Mucosa of descending colon (tissue), 3 donors: ENCODE measurements at regions not wholly inside any gene's neighbourhood (a gene's known extent, or its start where the extent isn't known, plus 50 kb on each side); places are given as distances from the start of the nearest gene placed in this dataset.
A peak's percentile ranks its signal among the peaks of the same experiment; 100 is the strongest.

Experiments
- ATAC-seq: fragments of 200-7000 bp; cut with Tn5 transposase; one replicate; pipeline ENCODE4 v1.9.1; 2020; ENCODE audit warnings: mild to moderate bottlenecking, moderate library complexity
- DNase-seq, 3 donors: peaks; one replicate each; pipeline ENCODE4 v3.0.0-alpha.2; 2020
- H3K36me3 ChIP-seq: fragments of 200-600 bp; one replicate; pipeline ENCODE4 v1.8.0; 2021; ENCODE audit warnings: low read depth, mild to moderate bottlenecking
- H3K4me1 ChIP-seq: fragments of 200-600 bp; one replicate; pipeline ENCODE4 v1.8.0; 2021; ENCODE audit warnings: low read depth, mild to moderate bottlenecking
- H3K4me3 ChIP-seq: fragments of 200-600 bp; one replicate; pipeline ENCODE4 v1.8.0; 2021; ENCODE audit warnings: mild to moderate bottlenecking
- H3K9me3 ChIP-seq: fragments of 200-600 bp; one replicate; pipeline ENCODE4 v1.8.0; 2021; ENCODE audit warnings: mild to moderate bottlenecking
- intact Hi-C, 2 donors: fragments of 100-400 bp; cut with DNase I in 1 of 2; cut with micrococcal nuclease in 1 of 2; formaldehyde crosslinking; loops; one replicate each; pipeline versions ENCODE4 v1.11.0 to v1.11.1; 2022; cut with DNase I, micrococcal nuclease
- TF ChIP-seq, protein P1 (sequence below): fragments of 200-600 bp; IDR thresholded peaks from one replicate; pipeline ENCODE4 v1.8.0; 2022; ENCODE audit warnings: antibody characterized with exemption, mild to moderate bottlenecking
- donor health status: DM: no; HTN: no; CAD: no; lungs with moderate emphysema.
- donor health status: DM: no; HTN: no; CAD: no.
- donor health status: DM: no; HTN: yes; CAD: no.

- TF ChIP-seq, protein P1, sequence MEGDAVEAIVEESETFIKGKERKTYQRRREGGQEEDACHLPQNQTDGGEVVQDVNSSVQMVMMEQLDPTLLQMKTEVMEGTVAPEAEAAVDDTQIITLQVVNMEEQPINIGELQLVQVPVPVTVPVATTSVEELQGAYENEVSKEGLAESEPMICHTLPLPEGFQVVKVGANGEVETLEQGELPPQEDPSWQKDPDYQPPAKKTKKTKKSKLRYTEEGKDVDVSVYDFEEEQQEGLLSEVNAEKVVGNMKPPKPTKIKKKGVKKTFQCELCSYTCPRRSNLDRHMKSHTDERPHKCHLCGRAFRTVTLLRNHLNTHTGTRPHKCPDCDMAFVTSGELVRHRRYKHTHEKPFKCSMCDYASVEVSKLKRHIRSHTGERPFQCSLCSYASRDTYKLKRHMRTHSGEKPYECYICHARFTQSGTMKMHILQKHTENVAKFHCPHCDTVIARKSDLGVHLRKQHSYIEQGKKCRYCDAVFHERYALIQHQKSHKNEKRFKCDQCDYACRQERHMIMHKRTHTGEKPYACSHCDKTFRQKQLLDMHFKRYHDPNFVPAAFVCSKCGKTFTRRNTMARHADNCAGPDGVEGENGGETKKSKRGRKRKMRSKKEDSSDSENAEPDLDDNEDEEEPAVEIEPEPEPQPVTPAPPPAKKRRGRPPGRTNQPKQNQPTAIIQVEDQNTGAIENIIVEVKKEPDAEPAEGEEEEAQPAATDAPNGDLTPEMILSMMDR: no peak
- Histone ChIP-seq H3K4me1 (no peaks in the 10 kb centered on the region), H3K36me3 (no peaks in the 10 kb centered on the region), H3K9me3 (peaks cover 4% of the 10 kb centered on the region), H3K4me3 (no peak overlapping the region)
- no peak for DNase-seq
- intact Hi-C loops: no loop called here
- ATAC-seq: no peak
Measured at GRCh38 chr4:171007618-171008390, 805.4 kb upstream of the GALNTL6 start.

GRCh38 chr4:171002246-171002645, 811.0 kb upstream of the GALNTL6 start:
- ATAC-seq (no peak), DNase-seq (no peak)
- no peaks in the 10 kb centered on the region for H3K4me1 ChIP-seq
- H3K36me3 ChIP-seq: no peaks in the 10 kb centered on the region
- H3K4me3 ChIP-seq: no peak overlapping the region
- intact Hi-C loops: no loop called here
- TF ChIP-seq, protein P1: no peak
- no peaks in the 10 kb centered on the region for H3K9me3 ChIP-seq

DNA sequence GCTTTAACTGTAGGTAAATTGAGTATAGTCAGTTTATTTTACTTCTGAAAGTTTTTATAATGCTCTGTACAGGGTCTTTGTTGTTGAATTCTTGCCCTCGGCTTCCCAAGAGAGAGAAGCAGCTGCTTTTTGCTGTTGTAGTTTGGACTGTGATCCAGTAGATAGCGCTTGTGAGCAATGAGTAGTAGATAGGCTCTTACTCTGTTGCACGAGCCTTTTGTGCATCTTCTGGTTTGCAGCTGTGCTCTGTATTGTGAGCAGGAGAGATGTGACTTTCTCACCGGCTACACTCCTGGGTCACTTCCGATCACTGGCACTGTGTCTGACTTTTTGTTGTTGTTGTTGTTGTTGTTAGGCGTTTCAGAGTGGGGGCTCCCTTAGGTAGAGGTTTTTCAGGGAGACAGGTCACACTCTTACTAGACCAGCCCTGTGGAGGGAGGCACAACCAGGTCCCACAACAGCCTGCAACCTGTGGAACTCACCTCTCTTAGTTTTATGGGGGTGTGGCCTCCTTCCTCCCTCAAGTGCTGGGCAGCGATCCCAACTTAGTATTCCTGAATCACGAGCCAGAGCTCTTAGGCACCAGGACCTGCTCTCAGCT, 822.1 kb upstream of the GALNTL6 start:
- DNase-seq (peak in 1 of 3 donors; percentile 1), ATAC-seq (no peak)
- Histone ChIP-seq H3K4me3 (no peak overlapping the region), H3K4me1 (no peaks in the 10 kb centered on the region), H3K9me3 (no peaks in the 10 kb centered on the region), H3K36me3 (no peaks in the 10 kb centered on the region)
- intact Hi-C loops: no loop called here
- TF ChIP-seq, protein P1: no peak

GRCh38 chr4:170988446-170988845, 824.8 kb upstream of the GALNTL6 start:
- DNase-seq (no peak), ATAC-seq (no peak)
- no peaks in the 10 kb centered on the region for H3K36me3 ChIP-seq
- intact Hi-C loops: no loop called here
- no peak overlapping the region for H3K4me3 ChIP-seq
- no peaks in the 10 kb centered on the region for H3K4me1 ChIP-seq
- TF ChIP-seq, protein P1: no peak
- H3K9me3 ChIP-seq: no peaks in the 10 kb centered on the region

GRCh38 chr4:170979736-170980135, 833.5 kb upstream of the GALNTL6 start:
- TF ChIP-seq, protein P1: no peak
- Histone ChIP-seq H3K4me1 (no peaks in the 10 kb centered on the region), H3K36me3 (no peaks in the 10 kb centered on the region), H3K4me3 (no peak overlapping the region), H3K9me3 (peaks cover 7% of the 10 kb centered on the region)
- ATAC-seq (no peak), DNase-seq (no peak)
- intact Hi-C loops: no loop called here
